ENCODE measurements at regions not wholly inside any gene's neighbourhood (a gene's known extent, or its start where the extent isn't known, plus 50 kb on each side); places are given as distances from the start of the nearest gene placed in this dataset.

GRCh38 chr6:2477250-2477649 lies 231.8 kb upstream of the GMDS start:
- ChIA-PET POLR2A (no interaction called here), CTCF (interaction anchor here (1.8 kb wide), 1 partner anchor 158 kb away, joined by 5 read pairs; no protein-coding TSS in a partner anchor)
- TF ChIP-seq CTCF (IDR thresholded peaks at IDR 0.05; ENCODE audit: insufficient read depth, low read length, missing control alignments), result no peak
- no peak for DNase-seq (ENCODE audit: low read depth, low spot score)
- no peak overlapping the region for H3K4me3 ChIP-seq (ENCODE audit: low read depth, low read length)

GRCh38 chr6:2476376-2476775 lies 231.0 kb upstream of the GMDS start:
- no peak overlapping the region for H3K4me3 ChIP-seq (ENCODE audit: low read depth, low read length)
- no peak for TF ChIP-seq CTCF (IDR thresholded peaks at IDR 0.05; ENCODE audit: insufficient read depth, low read length, missing control alignments)
- no peak for DNase-seq (ENCODE audit: low read depth, low spot score)
- POLR2A ChIA-PET, result no interaction called here
- CTCF ChIA-PET, result interaction anchor here (1.7 kb wide), 1 partner anchor 158 kb away, joined by 5 read pairs; no protein-coding TSS in a partner anchor

- CTCF ChIA-PET, result interaction anchor here (2.6 kb wide), 1 partner anchor 163 kb away, joined by 10 read pairs; no protein-coding TSS in a partner anchor
- H3K4me3 ChIP-seq (ENCODE audit: low read depth, low read length), result no peak overlapping the region
- no peak for TF ChIP-seq CTCF (IDR thresholded peaks at IDR 0.05; ENCODE audit: insufficient read depth, low read length, missing control alignments)
- DNase-seq (ENCODE audit: low read depth, low spot score), result no peak
- POLR2A ChIA-PET, result no interaction called here
Observed at GRCh38 chr6:2471472-2471871, 226.1 kb upstream of the GMDS start.

GRCh38 chr6:2469428-2469827 lies 224.0 kb upstream of the GMDS start:
- no peak for DNase-seq (ENCODE audit: low read depth, low spot score)
- no peak overlapping the region for H3K4me3 ChIP-seq (ENCODE audit: low read depth, low read length)
- no peak for TF ChIP-seq CTCF (IDR thresholded peaks at IDR 0.05; ENCODE audit: insufficient read depth, low read length, missing control alignments)
- ChIA-PET POLR2A (no interaction called here), CTCF (no interaction called here)

GRCh38 chr6:2468601-2468955 lies 223.2 kb upstream of the GMDS start:
- H3K4me3 ChIP-seq (ENCODE audit: low read depth, low read length), result no peak overlapping the region
- POLR2A ChIA-PET, result no interaction called here
- TF ChIP-seq CTCF (IDR thresholded peaks at IDR 0.05; ENCODE audit: insufficient read depth, low read length, missing control alignments), result no peak
- CTCF ChIA-PET, result no interaction called here
- no peak for DNase-seq (ENCODE audit: low read depth, low spot score)

GRCh38 chr6:2467929-2468600 lies 222.7 kb upstream of the GMDS start:
- TF ChIP-seq CTCF (IDR thresholded peaks at IDR 0.05; ENCODE audit: insufficient read depth, low read length, missing control alignments), result no peak
- DNase-seq (ENCODE audit: low read depth, low spot score), result no peak
- CTCF ChIA-PET, result no interaction called here
- POLR2A ChIA-PET, result no interaction called here
- H3K4me3 ChIP-seq (ENCODE audit: low read depth, low read length), result no peak overlapping the region

All from AG04449 (cell line).